NT2/D1 (cell line): ENCODE measurements at regions not wholly inside any gene's neighbourhood (a gene's known extent, or its start where the extent isn't known, plus 50 kb on each side); places are given as distances from the start of the nearest gene placed in this dataset.

Source experiments
- SUZ12 ChIP-seq: IDR thresholded peaks from 2 replicates; pipeline ENCODE4 v1.6.1; 2011; ENCODE audit not compliant: insufficient read length, insufficient read depth; ENCODE audit errors: extremely low read depth
- YY1 ChIP-seq: IDR thresholded peaks from 2 replicates; pipeline ENCODE4 v1.6.1; 2011; ENCODE audit not compliant: insufficient read length, insufficient read depth
- ZNF274 ChIP-seq: IDR thresholded peaks from 2 replicates; pipeline ENCODE4 v1.6.1; 2011; ENCODE audit warnings: mild to moderate bottlenecking, low read depth, low read length

- no peak for TF ChIP-seq YY1
- TF ChIP-seq ZNF274: no peak
- TF ChIP-seq SUZ12: no peak
These were observed 97.9 kb upstream of the CDX4 start for GRCh38 chrX:73348977-73349376.
